NB4 (cell line): ENCODE measurements at regions not wholly inside any gene's neighbourhood (a gene's known extent, or its start where the extent isn't known, plus 50 kb on each side); places are given as distances from the start of the nearest gene placed in this dataset.

Experiments used
- POLR2A ChIP-seq: IDR thresholded peaks from 2 replicates; pipeline ENCODE4 v1.6.1; 2011; ENCODE audit warnings: mild to moderate bottlenecking; ENCODE audit not compliant: insufficient read length; ENCODE audit errors: extremely low read depth
- TF ChIP-seq, protein P1 (sequence below): IDR thresholded peaks from one replicate; pipeline ENCODE4 v1.5.1; 2012; ENCODE audit warnings: low read depth, low read length
- TF ChIP-seq, protein P2 (sequence below): IDR thresholded peaks from 2 replicates; pipeline ENCODE4 v1.6.1; 2011; ENCODE audit warnings: low read depth, low read length

DNA sequence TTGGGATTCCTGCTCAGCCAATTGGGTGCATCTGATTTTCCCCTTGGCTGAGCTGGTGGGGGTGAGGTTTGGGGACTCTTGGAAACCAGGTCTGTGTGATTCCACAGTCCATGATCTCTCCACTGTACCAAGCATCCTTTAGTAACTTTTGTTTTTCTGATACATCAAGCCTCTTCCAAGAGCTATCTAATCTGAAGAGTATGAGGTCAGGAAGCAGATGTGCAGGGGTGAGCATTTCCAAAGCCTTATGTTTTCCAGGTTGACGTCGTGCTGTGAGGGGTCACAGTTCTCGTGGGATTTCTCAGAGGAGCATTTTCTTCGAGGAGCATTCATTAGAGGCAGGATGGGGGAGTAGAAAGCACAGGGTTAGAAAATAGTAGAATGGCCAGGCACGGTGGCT is 95.3 kb downstream of the KLF4 start:
- TF ChIP-seq, protein P1, sequence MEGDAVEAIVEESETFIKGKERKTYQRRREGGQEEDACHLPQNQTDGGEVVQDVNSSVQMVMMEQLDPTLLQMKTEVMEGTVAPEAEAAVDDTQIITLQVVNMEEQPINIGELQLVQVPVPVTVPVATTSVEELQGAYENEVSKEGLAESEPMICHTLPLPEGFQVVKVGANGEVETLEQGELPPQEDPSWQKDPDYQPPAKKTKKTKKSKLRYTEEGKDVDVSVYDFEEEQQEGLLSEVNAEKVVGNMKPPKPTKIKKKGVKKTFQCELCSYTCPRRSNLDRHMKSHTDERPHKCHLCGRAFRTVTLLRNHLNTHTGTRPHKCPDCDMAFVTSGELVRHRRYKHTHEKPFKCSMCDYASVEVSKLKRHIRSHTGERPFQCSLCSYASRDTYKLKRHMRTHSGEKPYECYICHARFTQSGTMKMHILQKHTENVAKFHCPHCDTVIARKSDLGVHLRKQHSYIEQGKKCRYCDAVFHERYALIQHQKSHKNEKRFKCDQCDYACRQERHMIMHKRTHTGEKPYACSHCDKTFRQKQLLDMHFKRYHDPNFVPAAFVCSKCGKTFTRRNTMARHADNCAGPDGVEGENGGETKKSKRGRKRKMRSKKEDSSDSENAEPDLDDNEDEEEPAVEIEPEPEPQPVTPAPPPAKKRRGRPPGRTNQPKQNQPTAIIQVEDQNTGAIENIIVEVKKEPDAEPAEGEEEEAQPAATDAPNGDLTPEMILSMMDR = no peak
- TF ChIP-seq POLR2A = no peak
- TF ChIP-seq, protein P2, sequence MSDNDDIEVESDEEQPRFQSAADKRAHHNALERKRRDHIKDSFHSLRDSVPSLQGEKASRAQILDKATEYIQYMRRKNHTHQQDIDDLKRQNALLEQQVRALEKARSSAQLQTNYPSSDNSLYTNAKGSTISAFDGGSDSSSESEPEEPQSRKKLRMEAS = no peak
